Kidney epithelial cell (primary cell): ENCODE measurements at regions not wholly inside any gene's neighbourhood (a gene's known extent, or its start where the extent isn't known, plus 50 kb on each side); places are given as distances from the start of the nearest gene placed in this dataset.

ENCODE experiments used
- DNase-seq: peaks from one replicate; pipeline ENCODE4 v3.0.0-alpha.2; 2010; ENCODE audit warnings: low read depth
- H3K27me3 ChIP-seq: 2 replicates; pipeline ENCODE4 v1.6.0; 2011; ENCODE audit warnings: low read length; ENCODE audit not compliant: control insufficient read depth, insufficient read depth
- H3K36me3 ChIP-seq: 2 replicates; pipeline ENCODE4 v1.5.1; 2011; ENCODE audit warnings: low read length; ENCODE audit not compliant: control insufficient read depth, insufficient read depth
- H3K4me3 ChIP-seq: 2 replicates; pipeline ENCODE4 v1.5.1; 2011; ENCODE audit warnings: low read depth, mild to moderate bottlenecking, control low read depth, low read length
- TF ChIP-seq, protein P1 (sequence below): IDR thresholded peaks from 2 replicates; pipeline ENCODE4 v1.5.1; 2011; ENCODE audit warnings: mild to moderate bottlenecking, moderate library complexity, low read length, control low read depth, inconsistent platforms; ENCODE audit not compliant: insufficient read depth, poor library complexity, severe bottlenecking

DNA sequence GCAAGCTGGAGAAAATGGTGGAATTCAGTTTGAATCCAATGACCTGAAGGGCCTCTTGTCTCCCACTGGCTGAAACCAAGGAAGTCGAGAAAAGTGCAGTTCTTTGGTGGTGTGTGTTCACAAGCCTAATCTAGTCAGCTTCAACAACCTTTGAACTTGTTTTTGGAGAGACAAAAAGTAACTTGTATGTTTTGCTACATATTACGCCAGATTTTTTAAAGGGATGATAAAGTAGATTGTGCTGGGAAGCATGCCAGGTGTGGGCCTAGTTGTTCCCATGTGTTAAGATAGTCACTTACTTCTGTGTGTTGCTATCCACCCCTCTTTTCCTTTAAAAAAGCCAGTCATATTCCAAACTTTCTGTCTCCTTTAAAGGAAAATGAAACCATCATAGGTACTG is 79.7 kb upstream of the FAM3C start:
- Histone ChIP-seq H3K4me3 (no peak overlapping the region), H3K27me3 (no peaks in the 10 kb centered on the region), H3K36me3 (no peaks in the 10 kb centered on the region)
- TF ChIP-seq, protein P1, sequence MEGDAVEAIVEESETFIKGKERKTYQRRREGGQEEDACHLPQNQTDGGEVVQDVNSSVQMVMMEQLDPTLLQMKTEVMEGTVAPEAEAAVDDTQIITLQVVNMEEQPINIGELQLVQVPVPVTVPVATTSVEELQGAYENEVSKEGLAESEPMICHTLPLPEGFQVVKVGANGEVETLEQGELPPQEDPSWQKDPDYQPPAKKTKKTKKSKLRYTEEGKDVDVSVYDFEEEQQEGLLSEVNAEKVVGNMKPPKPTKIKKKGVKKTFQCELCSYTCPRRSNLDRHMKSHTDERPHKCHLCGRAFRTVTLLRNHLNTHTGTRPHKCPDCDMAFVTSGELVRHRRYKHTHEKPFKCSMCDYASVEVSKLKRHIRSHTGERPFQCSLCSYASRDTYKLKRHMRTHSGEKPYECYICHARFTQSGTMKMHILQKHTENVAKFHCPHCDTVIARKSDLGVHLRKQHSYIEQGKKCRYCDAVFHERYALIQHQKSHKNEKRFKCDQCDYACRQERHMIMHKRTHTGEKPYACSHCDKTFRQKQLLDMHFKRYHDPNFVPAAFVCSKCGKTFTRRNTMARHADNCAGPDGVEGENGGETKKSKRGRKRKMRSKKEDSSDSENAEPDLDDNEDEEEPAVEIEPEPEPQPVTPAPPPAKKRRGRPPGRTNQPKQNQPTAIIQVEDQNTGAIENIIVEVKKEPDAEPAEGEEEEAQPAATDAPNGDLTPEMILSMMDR, result no peak
- no peak for DNase-seq

DNA sequence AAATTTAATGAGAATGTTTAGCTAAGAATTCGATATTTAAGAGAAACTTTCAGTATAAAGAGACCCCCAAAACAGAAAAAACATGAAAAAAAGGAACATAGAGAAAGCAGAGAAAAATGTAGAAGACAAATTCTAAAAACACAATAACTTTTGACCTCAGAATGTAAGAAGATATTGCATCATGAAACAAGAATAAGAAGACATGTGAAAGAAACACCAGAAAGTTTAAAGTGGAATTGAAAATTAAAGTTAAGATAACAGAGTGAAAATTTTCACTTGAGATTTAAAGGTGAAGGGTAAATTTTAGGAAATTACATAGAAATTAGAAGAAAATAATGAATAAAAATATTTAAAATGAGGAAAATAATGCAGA is 78.2 kb upstream of the FAM3C start:
- Histone ChIP-seq H3K27me3 (no peaks in the 10 kb centered on the region), H3K36me3 (no peaks in the 10 kb centered on the region), H3K4me3 (no peak overlapping the region)
- DNase-seq, result no peak
- TF ChIP-seq, protein P1, result no peak

DNA sequence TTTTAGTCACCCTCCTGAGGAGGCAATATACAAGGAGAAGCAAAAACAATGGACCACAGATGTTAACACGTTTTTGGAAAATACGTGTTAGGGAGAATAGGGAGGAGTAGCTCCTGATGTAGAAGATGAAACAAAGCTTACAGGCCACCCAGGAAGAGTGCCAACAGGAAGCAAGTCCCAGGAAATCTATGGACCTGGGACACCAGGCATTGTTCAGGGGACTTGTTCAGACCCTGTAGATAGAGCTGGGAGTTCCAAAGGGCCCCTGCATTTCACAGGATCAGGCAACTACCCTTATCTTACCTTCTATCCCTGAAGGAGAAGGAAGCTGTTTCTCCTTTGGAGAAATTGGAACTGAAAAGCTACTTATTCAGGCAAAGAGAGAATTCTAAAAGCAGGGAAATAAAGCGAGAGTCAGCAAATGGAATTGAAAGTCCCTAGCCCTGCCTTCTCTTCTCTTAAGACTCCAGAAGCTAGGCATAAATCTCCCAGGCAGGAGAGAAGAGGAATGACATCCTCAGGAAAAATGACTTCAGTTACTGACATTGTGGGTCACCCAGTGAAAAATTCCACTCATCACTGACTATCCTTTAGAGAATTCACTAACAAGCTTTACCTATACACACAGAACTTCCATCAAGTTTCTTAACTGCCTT is 77.7 kb upstream of the FAM3C start:
- TF ChIP-seq, protein P1, result no peak
- DNase-seq, result no peak
- H3K36me3 ChIP-seq, result no peaks in the 10 kb centered on the region
- H3K27me3 ChIP-seq, result no peaks in the 10 kb centered on the region
- H3K4me3 ChIP-seq, result no peak overlapping the region

DNA sequence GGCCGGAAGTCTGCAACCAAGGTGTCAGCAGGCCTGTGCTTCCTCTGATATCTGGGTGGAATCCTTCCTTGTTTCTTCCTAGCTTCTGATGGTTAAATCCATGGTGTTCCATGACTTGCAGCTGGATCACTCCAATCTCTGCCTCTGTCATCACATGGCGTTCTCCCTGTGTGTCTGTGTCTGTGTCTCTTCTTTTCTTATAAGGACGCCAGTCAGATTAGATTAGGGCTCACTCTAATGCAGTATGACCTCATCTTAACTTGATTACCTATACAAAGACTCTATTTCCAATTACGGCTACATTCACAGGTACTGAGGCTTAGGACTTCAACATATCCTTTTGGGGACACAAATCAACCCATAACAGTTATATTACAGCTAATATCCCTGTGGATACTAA is 70.3 kb upstream of the FAM3C start:
- TF ChIP-seq, protein P1, result no peak
- H3K27me3 ChIP-seq, result no peaks in the 10 kb centered on the region
- H3K4me3 ChIP-seq, result no peak overlapping the region
- no peaks in the 10 kb centered on the region for H3K36me3 ChIP-seq
- DNase-seq, result no peak

DNA sequence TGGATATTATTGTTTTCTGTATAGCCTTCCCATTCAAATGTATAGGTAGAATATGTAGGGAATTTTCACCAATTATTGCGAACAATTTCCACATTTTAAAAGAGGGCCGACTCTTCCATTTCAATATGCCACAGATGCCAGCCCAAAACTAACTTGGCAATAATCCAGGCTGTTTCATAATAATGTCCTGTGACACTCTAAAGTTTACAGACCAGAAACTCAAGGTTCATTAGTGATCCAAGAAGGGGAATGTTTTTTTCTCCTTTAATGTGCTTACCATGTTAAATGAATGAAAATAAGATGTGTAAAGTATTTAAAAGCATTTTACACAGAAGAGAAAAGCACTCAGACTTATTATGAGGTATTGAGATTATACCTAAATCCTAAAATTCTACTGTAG is 63.0 kb upstream of the FAM3C start:
- no peak for DNase-seq
- H3K36me3 ChIP-seq, result no peaks in the 10 kb centered on the region
- TF ChIP-seq, protein P1, result no peak
- no peaks in the 10 kb centered on the region for H3K27me3 ChIP-seq
- H3K4me3 ChIP-seq, result no peak overlapping the region

DNA sequence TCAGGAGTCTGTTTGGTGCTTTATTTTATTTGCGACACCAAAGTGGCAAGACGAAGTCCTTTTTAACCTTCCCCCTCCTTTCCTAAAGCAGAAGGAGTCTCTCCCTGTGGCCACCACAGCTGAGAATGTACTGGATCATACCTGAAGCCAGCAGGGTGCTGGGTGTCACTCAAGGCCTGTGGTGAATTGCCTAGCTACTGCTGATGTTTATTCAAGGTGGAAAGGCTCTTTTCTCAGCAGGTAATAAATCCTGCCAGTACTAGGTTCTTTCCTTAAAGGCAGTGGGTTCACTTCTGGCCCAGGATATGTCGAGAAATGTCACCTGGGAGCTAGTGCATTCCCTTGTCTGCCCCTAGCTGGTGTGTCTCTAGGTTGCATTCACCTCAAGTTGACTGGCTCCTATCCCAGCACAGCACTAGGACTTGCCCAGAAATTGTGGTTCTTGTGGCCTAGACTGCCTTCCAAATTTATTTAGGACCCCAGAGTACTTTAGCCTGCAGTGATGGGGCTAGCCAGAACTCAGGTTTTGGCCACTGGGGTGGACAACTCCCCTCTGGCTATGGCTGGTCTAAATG is 60.8 kb upstream of the FAM3C start:
- TF ChIP-seq, protein P1, result no peak
- no peaks in the 10 kb centered on the region for H3K36me3 ChIP-seq
- DNase-seq, result no peak
- no peaks in the 10 kb centered on the region for H3K27me3 ChIP-seq
- H3K4me3 ChIP-seq, result no peak overlapping the region
